K562 (cell line): ENCODE measurements at regions not wholly inside any gene's neighbourhood (a gene's known extent, or its start where the extent isn't known, plus 50 kb on each side); places are given as distances from the start of the nearest gene placed in this dataset.

Experiments
- ATAC-seq: fragments of 200-7000 bp; cut with Tn5 transposase; 3 replicates; pipeline ENCODE4 v1.9.1; 2020; ENCODE audit warnings: moderate library complexity
- BruUV-seq: library from RNA; stranded (reverse); fragments of 400-500 nt; replicated peaks from 2 replicates; lab custom pipeline; 2021; lab: Mats Ljungman, UMichigan
- CTCF ChIA-PET: fragments of 300-600 bp; formaldehyde crosslinking; extraction: SDS; loops from one replicate; lab custom pipeline; 2021; ENCODE audit warnings: low intra/inter-chr PET ratio; lab: Yijun Ruan, JAX
- POLR2A ChIA-PET: fragments of 300-600, 350-650 bp; sonication (Branson Sonifier 250); formaldehyde crosslinking; extraction: SDS; loops from one replicate; lab custom pipeline; 2021; ENCODE audit warnings: antibody characterized with exemption, inconsistent platforms; lab: Yijun Ruan, JAX
- DNase-seq, 4 experiments: peaks; one replicate each; pipeline versions ENCODE4 v3.0.0 to v3.0.0-alpha.2; 2011 to 2018; ENCODE audit warnings: low spot score in 3 of 4, mixed read lengths in 3 of 4; ENCODE audit errors: extremely low read depth in 1 of 4
- FAIRE-seq: peaks from 2 replicates; lab custom pipeline; 2011; peaks lifted over from hg19 to GRCh38; lab: Jason Lieb, UNC
- H2AFZ ChIP-seq: 2 replicates; pipeline ENCODE4 v1.6.0; 2011; ENCODE audit warnings: low read depth, low read length, control low read depth, inconsistent platforms
- H3K27ac ChIP-seq: fragments of 200-600 bp; 3 replicates; pipeline ENCODE4 v1.8.0; 2011; ENCODE audit warnings: low read depth, mild to moderate bottlenecking, control low read depth, inconsistent platforms, low read length, moderate library complexity, mixed read lengths; ENCODE audit errors: extremely low read depth
- H3K27me3 ChIP-seq, 2 experiments: fragments of 300-600 bp in 1 of 2; 2 replicates in 1 of 2; 3 replicates in 1 of 2; pipeline versions ENCODE4 v1.6.0 to v1.8.0; 2011; ENCODE audit warnings: inconsistent platforms in 2 of 2, low read length in 2 of 2, mild to moderate bottlenecking in 1 of 2, mixed read lengths in 1 of 2, moderate library complexity in 1 of 2; ENCODE audit not compliant: control insufficient read depth in 2 of 2, insufficient read depth in 2 of 2
- H3K36me3 ChIP-seq: fragments of 300-600 bp; 3 replicates; pipeline ENCODE4 v1.8.0; 2011; ENCODE audit warnings: mild to moderate bottlenecking, low read length, inconsistent platforms; ENCODE audit not compliant: control insufficient read depth, insufficient read depth
- H3K4me1 ChIP-seq, 2 experiments: fragments of 200-600 bp in 1 of 2; replicated peaks in 1 of 2; 2 replicates in 1 of 2; 3 replicates in 1 of 2; pipeline versions ENCODE4 v1.5.1 to v1.8.0; 2011; ENCODE audit warnings: inconsistent platforms in 2 of 2, low read length in 2 of 2, mild to moderate bottlenecking in 1 of 2, mixed read lengths in 1 of 2, moderate library complexity in 1 of 2; ENCODE audit not compliant: control insufficient read depth in 2 of 2, insufficient read depth in 2 of 2
- H3K4me2 ChIP-seq: 2 replicates; pipeline ENCODE4 v1.6.1; 2011; ENCODE audit warnings: low read length, control low read depth, inconsistent platforms, mixed read lengths; ENCODE audit not compliant: insufficient read depth
- H3K4me3 ChIP-seq: fragments of 200-600 bp; sonication (generic), shearing (Covaris generic); 2 replicates; pipeline ENCODE4 v1.5.1; 2016; ENCODE audit warnings: control low read depth, inconsistent platforms
- H3K79me2 ChIP-seq: fragments of 200-600 bp; 3 replicates; pipeline ENCODE4 v1.8.0; 2011; ENCODE audit warnings: low read length, inconsistent platforms; ENCODE audit not compliant: control insufficient read depth, insufficient read depth
- H3K9ac ChIP-seq, 2 experiments: 2 replicates each; pipeline versions ENCODE4 v1.6.0 to v1.6.1; 2011; ENCODE audit warnings: low read depth in 2 of 2, low read length in 2 of 2, control low read depth in 1 of 2, inconsistent platforms in 1 of 2, mild to moderate bottlenecking in 1 of 2, mixed read lengths in 1 of 2; ENCODE audit not compliant: insufficient read depth in 1 of 2
- H3K9me1 ChIP-seq: one replicate; pipeline ENCODE4 v1.6.0; 2011; ENCODE audit warnings: inconsistent platforms, mild to moderate bottlenecking, low read length, moderate library complexity; ENCODE audit not compliant: control insufficient read depth, insufficient read depth
- H3K9me3 ChIP-seq: replicated peaks from 2 replicates; pipeline ENCODE4 v1.5.1; 2011; ENCODE audit warnings: low read depth, low read length, inconsistent platforms; ENCODE audit not compliant: control insufficient read depth, insufficient read depth
- H4K20me1 ChIP-seq: replicated peaks from 2 replicates; pipeline ENCODE4 v1.6.1; 2011; ENCODE audit warnings: low read length, inconsistent platforms, mixed read lengths; ENCODE audit not compliant: control insufficient read depth, insufficient read depth
- C11orf30 ChIP-seq: fragments of 450-650 bp; IDR thresholded peaks from 2 replicates; pipeline ENCODE4 v1.6.1; 2016; ENCODE audit warnings: low read depth, mild to moderate bottlenecking
- CUX1 ChIP-seq: fragments of 200-800 bp; sonication (Bioruptor generic); IDR thresholded peaks from 2 replicates; pipeline ENCODE4 v1.6.1; 2016; ENCODE audit warnings: missing genetic modification characterization, missing compliant biosample characterization
- ELF2 ChIP-seq: fragments of 250-450 bp; sonication (Bioruptor Pico); IDR thresholded peaks from 2 replicates; pipeline ENCODE4 v1.5.0; 2021; ENCODE audit warnings: mild to moderate bottlenecking
- HCFC1 ChIP-seq: IDR thresholded peaks from 2 replicates; pipeline ENCODE4 v1.6.1; 2012; ENCODE audit warnings: low read depth, low read length, improper control_type of control experiment
- HES1 ChIP-seq: fragments of 450-650 bp; IDR thresholded peaks from 2 replicates; pipeline ENCODE4 v1.6.1; 2016; ENCODE audit warnings: low read depth, mild to moderate bottlenecking, moderate library complexity
- HMBOX1 ChIP-seq: sonication (generic); IDR thresholded peaks from 2 replicates; pipeline ENCODE4 v1.6.1; 2016
- HNRNPK ChIP-seq: fragments of 200-400 bp; formaldehyde crosslinking; IDR thresholded peaks from one replicate; pipeline ENCODE4 v1.6.1; 2018; ENCODE audit warnings: mild to moderate bottlenecking, low read depth, low read length; ENCODE audit not compliant: poor library complexity, severe bottlenecking
- KDM4B ChIP-seq, 2 experiments: fragments of 450-650 bp in 1 of 2; sonication (generic) in 1 of 2; IDR thresholded peaks; 2 replicates each; pipeline ENCODE4 v1.6.1; 2016 to 2017; ENCODE audit warnings: borderline replicate concordance in 2 of 2, antibody characterized with exemption in 1 of 2, low read depth in 1 of 2, mild to moderate bottlenecking in 1 of 2
- MAFF ChIP-seq: IDR thresholded peaks from 2 replicates; pipeline ENCODE4 v1.6.1; 2012; ENCODE audit warnings: low read length, improper control_type of control experiment
- MAFG ChIP-seq: fragments of 450-650 bp; conservative IDR thresholded peaks from 2 replicates; pipeline ENCODE4 v1.6.1; 2016; ENCODE audit warnings: missing genetic modification characterization, missing compliant biosample characterization
- MAFK ChIP-seq: IDR thresholded peaks from 2 replicates; pipeline ENCODE4 v1.6.1; 2011; ENCODE audit warnings: low read length, improper control_type of control experiment
- MCM5 ChIP-seq: fragments of 450-650 bp; IDR thresholded peaks from 2 replicates; pipeline ENCODE4 v1.6.1; 2016; ENCODE audit warnings: low read depth
- MCM7 ChIP-seq, 2 experiments: fragments of 450-650 bp; IDR thresholded peaks; 2 replicates each; pipeline ENCODE4 v1.6.1; 2016 to 2018
- MXI1 ChIP-seq: IDR thresholded peaks from 2 replicates; pipeline ENCODE4 v1.6.1; 2011; ENCODE audit warnings: low read depth, mild to moderate bottlenecking, improper control_type of control experiment, low read length
- SAFB2 ChIP-seq: fragments of 200-400 bp; formaldehyde crosslinking; IDR thresholded peaks from 2 replicates; pipeline ENCODE4 v1.6.1; 2018; ENCODE audit warnings: borderline replicate concordance, low read length, low read depth, moderate library complexity; ENCODE audit not compliant: severe bottlenecking
- WHSC1 ChIP-seq: IDR thresholded peaks from one replicate; pipeline ENCODE4 v1.6.1; 2012; ENCODE audit warnings: low read length, control low read depth, inconsistent platforms
- ZC3H8 ChIP-seq: fragments of 450-650 bp; IDR thresholded peaks from 2 replicates; pipeline ENCODE4 v1.6.1; 2017
- ZNF197 ChIP-seq: fragments of 200-800 bp; sonication (Bioruptor generic); IDR thresholded peaks from 2 replicates; pipeline ENCODE4 v1.6.1; 2016; ENCODE audit warnings: low read depth, missing genetic modification characterization, missing compliant biosample characterization
- ZNF224 ChIP-seq: sonication (generic); formaldehyde crosslinking; IDR thresholded peaks from 2 replicates; pipeline ENCODE4 v1.8.0; 2022; ENCODE audit warnings: mild to moderate bottlenecking, missing genetic modification reagents
- ZNF316 ChIP-seq: fragments of 450-650 bp; IDR thresholded peaks from 2 replicates; pipeline ENCODE4 v1.6.1; 2016
- ZNF699 ChIP-seq: fragments of 250-450 bp; sonication (Bioruptor Pico); IDR thresholded peaks from 2 replicates; pipeline ENCODE4 v1.8.0; 2021; ENCODE audit warnings: mild to moderate bottlenecking, moderate library complexity; ENCODE audit not compliant: insufficient replicate concordance
- WGBS: fragments of 100-300 bp; shearing (Covaris generic); methylation state at CpG from one replicate; pipeline ENCODE4 v1.1.6; 2016; ENCODE audit warnings: low coverage, mixed read lengths; ENCODE audit not compliant: insufficient coverage; ENCODE audit errors: missing lambda C conversion rate; 5-methylcytosine and 5-hydroxymethylcytosine counted together
- in situ Hi-C: fragments of 300-500 bp; cut with MboI; formaldehyde crosslinking; loops from 4 replicates; pipeline ENCODE4 v1.15.0; 2018; ENCODE audit warnings: inconsistent platforms, mixed read lengths
- intact Hi-C: fragments of 100-400 bp; cut with micrococcal nuclease; formaldehyde crosslinking; loops from 2 replicates; pipeline ENCODE4 v1.14.2; 2022

GRCh38 chr2:187693923-187694322 is 139.7 kb upstream of the TFPI start:
- no peak for FAIRE-seq
- CTCF ChIA-PET, result no interaction called here
- TF ChIP-seq WHSC1 (no peak), HMBOX1 (no peak), ZC3H8 (no peak), MXI1 (no peak), C11orf30 (peak; percentile 85), HCFC1 (no peak), MAFG (tag) (peak; percentile 77), HES1 (no peak), ZNF197 (CRISPR knock-in tag) (no peak), MCM7 (IDR thresholded peaks at IDR 0.05) (no peak), ZNF224 (CRISPR knock-in tag) (no peak), MAFK (peak; percentile 86), ZNF316 (peak; percentile 94), MCM5 (no peak), ELF2 (no peak), SAFB2 (no peak), KDM4B (IDR thresholded peaks at IDR 0.05; ENCODE audit: borderline replicate concordance in 2 of 2, low read depth in 1 of 2) (no peak), ZNF699 (CRISPR knock-in tag) (no peak), HNRNPK (no peak), MAFF (peak; percentile 80), CUX1 (no peak)

More at GRCh38 chr2:187693923-187694322, 139.7 kb upstream of the TFPI start:
- POLR2A ChIA-PET, result no interaction called here
- in situ Hi-C loops, result no loop called here
- no peaks in the 10 kb centered on the region for H3K27me3 ChIP-seq
- H3K9ac ChIP-seq, result no peak overlapping the region
- DNase-seq (no peak), ATAC-seq (no peak)
- intact Hi-C loops, result no loop called here
- no peaks in the 10 kb centered on the region for H3K79me2 ChIP-seq
- H3K4me2 ChIP-seq, result no peak overlapping the region
- no peaks in the 10 kb centered on the region for H3K9me3 ChIP-seq
- no peak overlapping the region for H2AFZ ChIP-seq
- BruUV-seq, result no TSS peak
- no peaks in the 10 kb centered on the region for H3K9me1 ChIP-seq
- WGBS, result 7% methylated on average over 3 of the region's 3 CpGs
- H4K20me1 ChIP-seq, result no peaks in the 10 kb centered on the region
- H3K4me3 ChIP-seq, result no peak overlapping the region
- no peaks in the 10 kb centered on the region for H3K4me1 ChIP-seq
- no peaks in the 10 kb centered on the region for H3K36me3 ChIP-seq
- no peak overlapping the region for H3K27ac ChIP-seq
